H1 (cell line): ENCODE measurements at regions not wholly inside any gene's neighbourhood (a gene's known extent, or its start where the extent isn't known, plus 50 kb on each side); places are given as distances from the start of the nearest gene placed in this dataset.

Source experiments
- CTCF ChIA-PET: fragments of 300-600 bp; sonication (Branson Sonifier 250); formaldehyde crosslinking; loops from one replicate; lab custom pipeline; 2021; ENCODE audit not compliant: partially characterized antibody; lab: Charles Lee
- POLR2A ChIA-PET: fragments of 300-600 bp; sonication (Branson Sonifier 250); formaldehyde crosslinking; loops from one replicate; lab custom pipeline; 2021; ENCODE audit warnings: inconsistent platforms; ENCODE audit not compliant: partially characterized antibody; lab: Charles Lee
- DNase-seq, 2 experiments: peaks; one replicate each; pipeline versions ENCODE4 v3.0.0 to v3.0.0-alpha.2; 2010 to 2022; ENCODE audit warnings: low spot score in 2 of 2, low read depth in 1 of 2, mixed read lengths in 1 of 2
- FAIRE-seq: peaks from 2 replicates; lab custom pipeline; 2011; peaks lifted over from hg19 to GRCh38; lab: Jason Lieb, UNC
- H2AFZ ChIP-seq: 2 replicates; pipeline ENCODE4 v1.8.1; 2012; ENCODE audit warnings: low read length, inconsistent platforms
- H2AK5ac ChIP-seq: 2 replicates; pipeline ENCODE4 v1.6.1; 2013; ENCODE audit warnings: low read depth, low read length
- H2BK120ac ChIP-seq: replicated peaks from 2 replicates; pipeline ENCODE3; 2013; ENCODE audit warnings: low read depth, low read length, inconsistent platforms
- H2BK12ac ChIP-seq: 2 replicates; pipeline ENCODE4 v1.6.1; 2013; ENCODE audit warnings: low read depth, low read length
- H2BK15ac ChIP-seq: 2 replicates; pipeline ENCODE4 v1.6.1; 2013; ENCODE audit warnings: low read length
- H2BK20ac ChIP-seq: 2 replicates; pipeline ENCODE4 v1.6.1; 2013; ENCODE audit warnings: low read length
- H2BK5ac ChIP-seq: 2 replicates; pipeline ENCODE4 v1.6.1; 2013; ENCODE audit warnings: low read depth, low read length
- H3K14ac ChIP-seq: 2 replicates; pipeline ENCODE4 v1.6.1; 2013; ENCODE audit warnings: inconsistent platforms; ENCODE audit not compliant: insufficient read length
- H3K18ac ChIP-seq: 2 replicates; pipeline ENCODE4 v1.6.1; 2013; ENCODE audit warnings: low read length; ENCODE audit errors: extremely low read depth
- H3K23ac ChIP-seq: 2 replicates; pipeline ENCODE4 v1.6.1; 2013; ENCODE audit warnings: inconsistent platforms; ENCODE audit not compliant: insufficient read length
- H3K23me2 ChIP-seq: 2 replicates; pipeline ENCODE4 v1.6.1; 2013; ENCODE audit warnings: low read depth, low read length
- H3K27ac ChIP-seq: 2 replicates; pipeline ENCODE4 v1.6.1; 2011; ENCODE audit warnings: low read depth, low read length, inconsistent platforms
- H3K27me3 ChIP-seq, 4 experiments: replicated peaks in 1 of 4; 1 replicate in 1 of 4; 2 replicates in 3 of 4; pipeline versions ENCODE4 v1.6.1 to v1.8.1; 2011 to 2013; ENCODE audit warnings: low read length in 3 of 4, mild to moderate bottlenecking in 3 of 4, inconsistent platforms in 2 of 4, mixed read lengths in 2 of 4, moderate library complexity in 1 of 4; ENCODE audit not compliant: control insufficient read depth in 3 of 4, insufficient read depth in 3 of 4; ENCODE audit errors: extremely low read depth in 1 of 4
- H3K36me3 ChIP-seq, 4 experiments: 2 replicates each; pipeline versions ENCODE4 v1.6.1 to v1.8.1; 2011 to 2013; ENCODE audit warnings: mild to moderate bottlenecking in 4 of 4, low read length in 3 of 4, moderate library complexity in 2 of 4, control low read depth in 1 of 4, inconsistent platforms in 1 of 4; ENCODE audit not compliant: insufficient read depth in 4 of 4, control insufficient read depth in 2 of 4
- H3K4ac ChIP-seq: replicated peaks from 2 replicates; pipeline ENCODE3; 2013; ENCODE audit warnings: low read length, low read depth, mixed read lengths, inconsistent platforms; ENCODE audit not compliant: insufficient read length
- H3K4me1 ChIP-seq, 4 experiments: replicated peaks in 1 of 4; 1 replicate in 1 of 4; 2 replicates in 3 of 4; pipeline versions ENCODE4 v1.6.1 to v1.8.1; 2011 to 2013; ENCODE audit warnings: low read length in 3 of 4, inconsistent platforms in 2 of 4, mixed read lengths in 1 of 4; ENCODE audit not compliant: insufficient read depth in 4 of 4, control insufficient read depth in 3 of 4
- H3K4me2 ChIP-seq, 2 experiments: 2 replicates each; pipeline versions ENCODE4 v1.6.1 to v1.8.1; 2011 to 2013; ENCODE audit warnings: low read depth in 2 of 2, low read length in 2 of 2, control low read depth in 1 of 2, inconsistent platforms in 1 of 2, mild to moderate bottlenecking in 1 of 2; ENCODE audit not compliant: insufficient read depth in 1 of 2
- H3K4me3 ChIP-seq, 4 experiments: fragments of 200-600, 300-600 bp in 1 of 4; sonication (generic), shearing (Covaris generic), sonication (Bioruptor Twin) in 1 of 4; 2 replicates each; pipeline versions ENCODE4 v1.5.1 to v1.8.1; 2011 to 2016; ENCODE audit warnings: low read length in 4 of 4, low read depth in 3 of 4, control low read depth in 2 of 4, inconsistent platforms in 2 of 4, mild to moderate bottlenecking in 2 of 4, mixed read lengths in 1 of 4, moderate library complexity in 1 of 4; ENCODE audit not compliant: insufficient read depth in 2 of 4; ENCODE audit errors: extremely low read depth in 1 of 4
- H3K56ac ChIP-seq: replicated peaks from 2 replicates; pipeline ENCODE3; 2013; ENCODE audit warnings: low read depth, mild to moderate bottlenecking, mixed read lengths, low read length, inconsistent platforms; ENCODE audit not compliant: insufficient read length
- H3K79me1 ChIP-seq: 2 replicates; pipeline ENCODE4 v1.6.1; 2013; ENCODE audit warnings: low read depth, low read length, control low read depth
- H3K79me2 ChIP-seq, 2 experiments: 2 replicates each; pipeline versions ENCODE4 v1.6.1 to v1.8.1; 2012 to 2013; ENCODE audit warnings: low read length in 2 of 2, mild to moderate bottlenecking in 2 of 2, inconsistent platforms in 1 of 2; ENCODE audit not compliant: insufficient read depth in 2 of 2, control insufficient read depth in 1 of 2
- H3K9ac ChIP-seq, 4 experiments: replicated peaks in 1 of 4; 1 replicate in 1 of 4; 2 replicates in 3 of 4; pipeline versions ENCODE4 v1.6.1 to v1.8.1; 2011 to 2013; ENCODE audit warnings: low read depth in 3 of 4, low read length in 3 of 4, control low read depth in 2 of 4, mild to moderate bottlenecking in 2 of 4, moderate library complexity in 2 of 4, inconsistent platforms in 1 of 4; ENCODE audit errors: extremely low read depth in 1 of 4
- H3K9me3 ChIP-seq, 2 experiments: 2 replicates each; pipeline versions ENCODE4 v1.6.1 to v1.8.1; 2012 to 2013; ENCODE audit warnings: mild to moderate bottlenecking in 2 of 2, moderate library complexity in 2 of 2, control low read depth in 1 of 2, inconsistent platforms in 1 of 2, low read depth in 1 of 2, low read length in 1 of 2, mixed read lengths in 1 of 2; ENCODE audit not compliant: insufficient read depth in 2 of 2
- H4K20me1 ChIP-seq, 2 experiments: replicated peaks in 1 of 2; 2 replicates each; pipeline versions ENCODE3 to v1.8.1; 2011 to 2013; ENCODE audit warnings: inconsistent platforms in 2 of 2, low read length in 2 of 2, mild to moderate bottlenecking in 1 of 2; ENCODE audit not compliant: insufficient read depth in 2 of 2, control insufficient read depth in 1 of 2
- H4K5ac ChIP-seq: 2 replicates; pipeline ENCODE4 v1.6.1; 2013; ENCODE audit warnings: low read length, low read depth, mixed read lengths, inconsistent platforms; ENCODE audit not compliant: insufficient read length
- H4K8ac ChIP-seq: 2 replicates; pipeline ENCODE4 v1.8.0; 2013; ENCODE audit warnings: mild to moderate bottlenecking, moderate library complexity, low read length, inconsistent platforms; ENCODE audit not compliant: insufficient read depth; ENCODE audit errors: extremely low read depth
- H4K91ac ChIP-seq: replicated peaks from 2 replicates; pipeline ENCODE3; 2013; ENCODE audit warnings: low read length, mixed read lengths, inconsistent platforms; ENCODE audit not compliant: insufficient read length
- BCL11A ChIP-seq, 2 experiments: IDR thresholded peaks; one replicate each; pipeline ENCODE4 v1.6.1; 2011; ENCODE audit warnings: low read depth in 2 of 2, low read length in 2 of 2, mild to moderate bottlenecking in 2 of 2
- CBX5 ChIP-seq: fragments of 300-800, 300-1000 bp; sonication (generic); IDR thresholded peaks from 2 replicates; pipeline ENCODE4 v1.7.1; 2016; ENCODE audit warnings: antibody characterized with exemption, low read length, low read depth
- HDAC6 ChIP-seq: IDR thresholded peaks from one replicate; pipeline ENCODE4 v1.7.1; 2012; ENCODE audit warnings: low read depth, mild to moderate bottlenecking, inconsistent platforms, low read length, moderate library complexity
- KDM5A ChIP-seq: fragments of 200-600 bp; IDR thresholded peaks from 2 replicates; pipeline ENCODE4 v1.7.1; 2012; ENCODE audit warnings: mild to moderate bottlenecking, low read length, inconsistent platforms, mixed read lengths
- SIX5 ChIP-seq: IDR thresholded peaks from 2 replicates; pipeline ENCODE4 v1.6.1; 2011; ENCODE audit warnings: mild to moderate bottlenecking, low read depth, low read length
- SP2 ChIP-seq: IDR thresholded peaks from 2 replicates; pipeline ENCODE4 v1.6.1; 2012; ENCODE audit warnings: mild to moderate bottlenecking, low read length, inconsistent platforms
- WGBS, 2 experiments: shearing (Covaris generic) in 1 of 2; methylation state at CpG; one replicate each; pipeline versions ENCODE4 v1.1.6 to v1.1.7; 2013 to 2015; ENCODE audit warnings: low lambda C conversion rate in 2 of 2, mixed read lengths in 2 of 2, inconsistent platforms in 1 of 2, low coverage in 1 of 2, missing lambda C conversion rate in 1 of 2; ENCODE audit not compliant: insufficient replicate concordance in 2 of 2, insufficient coverage in 1 of 2, insufficient read length in 1 of 2; ENCODE audit errors: extremely low coverage in 1 of 2, missing lambda C conversion rate in 1 of 2; 5-methylcytosine and 5-hydroxymethylcytosine counted together

DNA sequence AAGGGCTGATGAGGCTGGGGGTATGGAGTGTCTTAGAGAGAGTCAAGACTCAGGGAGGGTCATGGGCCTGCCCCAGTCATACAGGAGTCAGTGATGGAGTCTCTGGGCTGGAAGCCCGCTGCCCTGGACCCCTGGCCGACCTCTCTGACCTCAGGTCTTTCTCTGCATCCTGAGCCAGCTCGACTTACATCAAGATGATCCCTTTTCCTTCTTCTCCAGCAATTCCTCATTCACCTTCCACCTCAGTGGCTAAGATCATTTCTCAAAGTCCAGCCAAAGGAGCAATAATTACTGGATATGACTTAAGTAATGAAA, 308.6 kb downstream of the MATN1 start:
- H4K20me1 ChIP-seq, result no peaks in the 10 kb centered on the region
- no peak overlapping the region for H4K91ac ChIP-seq
- no peak overlapping the region for H3K23ac ChIP-seq
- H3K56ac ChIP-seq, result no peak overlapping the region
- H3K14ac ChIP-seq, result no peak overlapping the region
- no peaks in the 10 kb centered on the region; the same call in 1 of the 2 replicates for H3K79me1 ChIP-seq
- no peaks in the 10 kb centered on the region for H3K27me3 ChIP-seq
- no peaks in the 10 kb centered on the region for H3K9me3 ChIP-seq
- H3K4me1 ChIP-seq, result peaks cover 0 to 3% (median 0%) of the 10 kb centered on the region in 4 experiments; a peak in 1 of 7 replicates
- H2AK5ac ChIP-seq, result no peak overlapping the region
- no peak overlapping the region for H3K4me3 ChIP-seq
- no peak overlapping the region for H2BK20ac ChIP-seq
- no peak overlapping the region for H2BK5ac ChIP-seq
- no peak overlapping the region for H2BK120ac ChIP-seq
- no peak overlapping the region for H3K4me2 ChIP-seq
- H2BK15ac ChIP-seq, result no peak overlapping the region
- H3K9ac ChIP-seq, result no peak overlapping the region
- H3K36me3 ChIP-seq, result no peaks in the 10 kb centered on the region
- H3K4ac ChIP-seq, result no peak overlapping the region
- H3K79me2 ChIP-seq, result no peaks in the 10 kb centered on the region
- ChIA-PET POLR2A (no interaction called here), CTCF (interaction anchor here (1.2 to 1.9 kb wide), 3 partner anchors 12 to 293 kb away, joined by 4 to 11 read pairs (median 6); no protein-coding TSS in a partner anchor)
- H3K27ac ChIP-seq, result no peak overlapping the region
- 55% methylated on average over 3 of the region's 3 CpGs; no CpG with 5 or more reads in 1 of the 2 experiments for WGBS, 2 experiments
- H3K18ac ChIP-seq, result no peak overlapping the region
- FAIRE-seq, result no peak
- H4K8ac ChIP-seq, result no peak overlapping the region
- DNase-seq, result no peak
- H2AFZ ChIP-seq, result no peak overlapping the region
- H4K5ac ChIP-seq, result no peak overlapping the region
- no peaks in the 10 kb centered on the region for H3K23me2 ChIP-seq
- H2BK12ac ChIP-seq, result no peak overlapping the region
- TF ChIP-seq CBX5 (no peak), SIX5 (no peak), BCL11A (IDR thresholded peaks at IDR 0.05; ENCODE audit: low read depth in 2 of 2, low read length in 2 of 2) (no peak), KDM5A (no peak), SP2 (no peak), HDAC6 (no peak)
